Cerebellar cortex (tissue), 1 donor: ENCODE measurements at regions not wholly inside any gene's neighbourhood (a gene's known extent, or its start where the extent isn't known, plus 50 kb on each side); places are given as distances from the start of the nearest gene placed in this dataset.

Experiments
- DNase-seq: peaks from one replicate; pipeline ENCODE4 v3.0.0-alpha.2; 2015; ENCODE audit warnings: low spot score

DNA sequence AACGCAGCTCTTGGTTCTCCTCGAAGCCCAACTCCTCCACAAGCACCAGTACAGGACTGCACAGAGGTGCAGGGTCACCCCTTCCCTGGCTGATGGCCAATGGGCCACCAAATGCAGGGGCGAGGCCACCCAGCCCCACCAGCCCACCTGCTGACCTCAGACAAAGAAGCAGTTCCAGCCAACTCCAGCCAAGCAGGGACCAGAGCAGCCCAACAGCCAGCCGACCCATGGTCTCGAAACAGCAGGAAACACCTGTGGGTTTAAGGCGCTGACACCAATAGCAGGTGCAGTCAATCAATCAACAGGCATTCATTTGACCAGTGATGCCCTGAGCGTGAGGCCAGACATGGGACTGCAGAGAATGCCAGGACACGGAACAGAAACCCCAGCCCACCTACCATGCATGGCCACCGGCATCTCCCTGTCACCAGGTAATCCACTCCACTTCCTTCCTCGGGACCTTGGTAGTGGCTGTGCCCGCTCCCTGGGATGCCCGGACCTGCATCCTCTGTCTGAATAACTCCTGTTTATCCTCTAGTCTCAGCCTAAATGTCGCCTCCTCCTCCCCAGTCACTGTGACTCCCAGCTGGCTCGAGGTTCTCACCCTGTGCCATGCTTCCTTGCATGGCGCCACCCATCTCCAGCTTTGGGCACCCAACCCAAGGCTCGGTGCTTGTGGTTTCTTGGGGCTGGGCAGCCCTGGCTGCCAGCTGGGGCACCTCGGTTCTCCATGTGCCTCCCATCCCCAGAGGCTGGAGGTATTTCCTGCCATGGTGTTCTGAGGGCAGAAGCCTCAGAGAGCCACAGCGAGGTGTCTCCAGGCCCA lies 1475.4 kb downstream of the BRD1 start:
- DNase-seq: no peak

DNA sequence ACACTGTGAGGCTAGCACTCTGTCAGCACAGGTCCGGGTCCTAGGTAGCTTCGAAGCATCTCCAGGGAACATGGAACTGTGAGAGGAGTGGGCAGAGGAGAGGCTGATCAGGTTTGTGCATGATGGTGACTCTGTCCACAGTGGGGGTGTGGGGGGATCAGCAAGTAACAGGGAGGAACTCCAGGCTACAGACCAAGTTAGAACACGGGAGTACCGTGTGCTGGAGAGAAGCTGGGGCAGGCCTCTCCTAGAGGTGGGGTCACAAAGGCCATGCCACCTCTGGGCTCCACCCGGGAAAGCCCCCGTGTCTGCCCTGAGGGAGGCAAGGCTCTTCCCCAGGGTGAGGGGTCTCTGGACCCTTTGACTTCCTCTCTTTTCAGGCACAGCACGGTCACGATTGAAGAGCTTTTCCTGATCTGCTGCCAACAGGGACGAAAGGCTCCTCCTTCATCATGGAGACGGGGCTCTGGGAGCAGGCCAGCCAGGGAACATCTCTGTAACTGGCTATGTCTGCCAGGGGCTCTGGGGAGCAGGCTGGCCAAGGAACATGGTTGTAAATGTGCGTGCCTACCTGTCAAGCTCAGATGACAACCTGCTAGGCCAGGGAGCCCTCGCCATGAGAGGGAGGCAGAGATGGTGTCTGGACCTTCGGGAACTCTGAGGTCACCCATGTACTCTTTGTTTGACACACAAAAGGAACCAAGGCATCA lies 1476.1 kb downstream of the BRD1 start:
- no peak for DNase-seq

- no peak for DNase-seq
Observed at GRCh38 chr22:48350456-48350855, 1477.2 kb downstream of the BRD1 start.

DNA sequence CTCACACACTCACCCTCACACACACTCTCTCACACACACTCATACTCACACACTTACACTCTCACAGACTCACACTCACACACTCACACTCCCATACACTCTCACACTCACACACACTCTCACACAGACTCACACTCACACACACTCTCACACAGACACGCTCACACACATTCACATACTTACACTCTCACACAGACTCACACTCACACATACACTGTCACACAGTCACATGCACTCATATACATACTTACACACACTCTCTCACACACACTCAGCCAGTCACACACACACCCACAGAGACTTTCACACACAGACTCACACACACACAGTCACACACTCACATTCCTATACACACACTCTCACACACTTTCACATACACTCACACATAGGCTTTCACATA lies 1478.8 kb downstream of the BRD1 start:
- DNase-seq: no peak

GRCh38 chr22:48347311-48347710 lies 1480.4 kb downstream of the BRD1 start:
- DNase-seq: no peak

- no peak for DNase-seq
Observed at GRCh38 chr22:48346911-48347310, 1480.8 kb downstream of the BRD1 start.

DNA sequence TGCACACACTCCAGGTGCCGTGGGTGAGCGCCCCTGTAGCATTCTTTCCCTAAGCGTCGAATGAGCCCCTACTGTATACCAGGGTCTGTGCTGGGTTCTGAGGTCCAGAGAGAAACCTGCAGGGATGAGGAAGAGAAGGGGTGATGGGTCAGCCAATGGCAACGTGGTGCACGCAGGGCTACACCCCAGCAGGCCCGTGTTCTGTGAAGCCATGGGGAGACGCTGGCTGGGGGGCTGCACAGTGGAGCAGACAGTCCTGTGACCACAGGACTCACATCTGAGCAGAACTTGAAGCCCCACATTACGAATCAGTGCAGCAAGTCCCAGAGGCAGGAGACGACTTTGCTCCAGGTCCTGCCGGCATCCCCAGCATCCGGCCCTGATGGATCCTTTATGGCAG lies 1481.4 kb downstream of the BRD1 start:
- DNase-seq: no peak

DNA sequence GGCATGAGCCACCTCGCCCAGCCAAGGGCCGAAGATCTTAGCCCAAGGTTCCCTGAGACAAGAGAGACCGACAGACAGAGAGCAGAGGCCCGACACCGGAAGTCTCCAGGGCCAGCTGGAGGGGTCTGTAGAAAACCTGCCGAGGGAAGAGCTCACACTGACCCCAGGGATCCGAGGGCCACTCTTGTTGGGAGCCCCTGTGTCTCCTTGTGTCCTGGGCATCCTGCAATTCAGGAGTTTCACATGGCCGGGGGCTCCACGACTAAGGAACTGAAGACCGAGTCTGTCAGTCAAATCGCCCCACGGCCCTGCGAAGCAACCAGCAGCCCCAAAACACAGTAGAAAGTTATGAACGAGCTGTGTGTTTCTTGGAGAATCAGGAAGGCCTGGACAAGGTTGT lies 1482.0 kb downstream of the BRD1 start:
- DNase-seq: no peak

GRCh38 chr22:48343461-48343860 lies 1484.2 kb downstream of the BRD1 start:
- peak; percentile 18 for DNase-seq

- no peak for DNase-seq
Observed at GRCh38 chr22:48342732-48343131, 1484.9 kb downstream of the BRD1 start.

- DNase-seq: no peak
Observed at GRCh38 chr22:48342016-48342415, 1485.7 kb downstream of the BRD1 start.

DNA sequence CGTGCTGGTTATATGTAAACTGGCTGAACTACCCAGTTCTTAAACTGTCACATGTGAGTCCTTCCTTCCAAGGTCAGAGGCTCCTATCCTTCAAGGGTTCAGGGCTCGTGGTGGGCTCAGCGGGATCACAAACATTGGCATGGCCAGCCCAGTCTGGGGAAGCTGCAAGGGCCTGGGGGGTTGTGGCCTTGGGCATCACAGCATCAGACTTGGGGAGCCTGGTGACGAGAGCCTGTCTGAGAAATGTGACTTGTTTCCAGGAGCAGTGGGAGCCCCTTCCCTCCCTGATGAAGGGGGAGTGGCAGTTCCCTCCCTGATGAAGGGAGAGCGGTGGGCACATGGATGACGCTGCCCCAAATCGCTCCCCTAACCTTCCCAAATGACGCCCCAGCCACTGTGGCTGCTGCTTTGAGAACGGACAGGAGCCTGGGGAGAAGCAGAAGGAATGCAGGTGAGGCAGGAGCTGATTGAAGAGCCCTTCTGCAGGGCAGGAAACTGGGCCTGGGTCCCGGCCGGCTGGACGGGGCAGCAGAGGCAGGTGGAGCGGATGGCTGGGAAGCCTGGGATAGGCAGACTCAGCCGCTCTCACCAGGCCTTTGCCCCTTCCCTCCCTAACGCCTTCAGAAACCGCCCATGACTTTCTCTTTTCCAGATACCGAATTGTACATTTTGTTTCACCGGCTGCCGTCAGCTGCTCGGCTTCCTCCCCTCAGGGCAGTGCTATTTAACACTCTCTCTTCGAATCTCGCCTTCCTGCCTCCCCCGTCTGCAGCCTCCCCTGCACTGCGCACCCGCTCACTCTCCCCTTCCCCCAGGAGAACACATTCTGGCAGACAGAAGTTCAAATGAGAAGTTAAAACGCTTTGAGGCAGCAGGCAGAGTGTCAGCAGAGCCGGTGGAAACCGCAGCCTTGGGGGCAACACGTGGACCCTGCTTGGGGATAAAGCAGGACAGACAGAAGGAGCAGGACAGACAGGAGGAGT lies 1486.7 kb downstream of the BRD1 start:
- no peak for DNase-seq

- DNase-seq: no peak
Observed at GRCh38 chr22:48340191-48340590, 1487.5 kb downstream of the BRD1 start.

GRCh38 chr22:48338793-48339705 lies 1488.6 kb downstream of the BRD1 start:
- no peak for DNase-seq

DNA sequence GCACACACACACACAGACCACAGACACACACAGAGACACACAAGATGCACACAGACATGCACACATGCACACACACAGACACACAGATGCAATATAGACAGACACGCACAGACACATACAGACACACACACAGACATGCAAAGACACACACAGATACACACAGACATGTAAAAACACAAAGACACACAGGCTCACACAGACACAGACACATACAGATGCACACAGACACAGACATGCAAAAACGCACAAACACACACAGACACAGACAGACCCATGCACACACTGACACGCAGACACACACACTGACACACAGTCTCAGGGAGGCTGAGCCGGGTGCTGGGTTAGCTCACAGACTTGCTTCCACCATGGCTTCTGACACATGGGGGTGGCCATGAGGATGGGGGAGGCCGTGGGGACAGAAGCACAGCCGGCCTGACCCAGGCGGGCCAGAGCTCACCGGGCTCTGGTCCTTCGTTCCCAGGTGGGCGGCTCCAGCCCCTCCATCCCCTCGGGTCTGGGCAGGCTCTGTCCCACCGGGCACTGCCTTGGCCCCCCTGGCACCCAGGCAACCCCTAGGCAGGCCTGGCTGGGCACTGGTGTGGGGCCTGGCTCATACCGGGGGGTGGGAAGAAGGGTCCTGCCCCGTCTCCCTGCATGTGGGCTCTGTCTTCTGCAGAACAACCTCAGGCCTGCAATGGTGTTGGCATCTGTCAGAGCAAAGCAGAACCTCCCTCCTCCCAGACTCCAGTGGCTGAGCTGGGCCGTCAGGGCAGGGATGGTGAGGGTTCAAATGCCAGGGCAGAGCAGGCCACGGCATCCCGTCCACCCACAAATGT lies 1489.5 kb downstream of the BRD1 start:
- no peak for DNase-seq

- DNase-seq: no peak
Observed at GRCh38 chr22:48336339-48337060, 1491.2 kb downstream of the BRD1 start.

DNA sequence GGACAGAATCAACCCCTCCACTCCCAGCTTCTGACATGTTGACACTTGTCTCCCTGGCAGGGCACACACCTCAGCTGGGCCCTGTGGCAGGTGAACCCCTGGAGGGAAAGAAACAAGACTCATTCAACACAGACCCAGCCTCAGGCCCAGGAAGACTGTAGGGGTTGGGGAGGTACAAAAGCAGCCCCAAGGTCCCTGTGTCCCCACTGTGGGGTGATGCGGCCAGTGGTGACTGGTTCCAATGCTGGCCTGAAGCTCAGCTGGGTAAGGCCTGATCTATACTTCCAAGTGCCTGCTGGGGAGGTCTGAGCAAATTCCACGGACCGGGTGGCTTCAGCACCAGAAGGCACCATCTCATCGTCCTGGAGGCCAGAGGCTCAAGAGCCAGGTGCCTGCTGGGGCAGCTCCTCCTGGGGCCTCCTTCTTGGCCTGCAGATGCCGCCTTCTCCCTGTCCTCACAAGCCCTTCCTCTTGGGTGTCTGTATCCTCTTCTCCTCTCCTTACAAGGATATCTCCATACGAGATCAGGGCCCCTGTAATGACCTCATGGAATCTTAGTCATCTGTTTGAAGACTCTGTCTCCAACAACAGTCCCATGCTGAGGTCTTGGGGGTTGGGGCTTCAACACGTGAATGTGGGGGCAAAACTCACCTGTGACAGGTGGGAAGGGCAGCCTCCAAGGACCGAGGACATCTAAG lies 1492.1 kb downstream of the BRD1 start:
- DNase-seq: no peak

- no peak for DNase-seq
Observed at GRCh38 chr22:48334971-48335370, 1492.7 kb downstream of the BRD1 start.
